ENCODE measurements at regions not wholly inside any gene's neighbourhood (a gene's known extent, or its start where the extent isn't known, plus 50 kb on each side); places are given as distances from the start of the nearest gene placed in this dataset.

DNA sequence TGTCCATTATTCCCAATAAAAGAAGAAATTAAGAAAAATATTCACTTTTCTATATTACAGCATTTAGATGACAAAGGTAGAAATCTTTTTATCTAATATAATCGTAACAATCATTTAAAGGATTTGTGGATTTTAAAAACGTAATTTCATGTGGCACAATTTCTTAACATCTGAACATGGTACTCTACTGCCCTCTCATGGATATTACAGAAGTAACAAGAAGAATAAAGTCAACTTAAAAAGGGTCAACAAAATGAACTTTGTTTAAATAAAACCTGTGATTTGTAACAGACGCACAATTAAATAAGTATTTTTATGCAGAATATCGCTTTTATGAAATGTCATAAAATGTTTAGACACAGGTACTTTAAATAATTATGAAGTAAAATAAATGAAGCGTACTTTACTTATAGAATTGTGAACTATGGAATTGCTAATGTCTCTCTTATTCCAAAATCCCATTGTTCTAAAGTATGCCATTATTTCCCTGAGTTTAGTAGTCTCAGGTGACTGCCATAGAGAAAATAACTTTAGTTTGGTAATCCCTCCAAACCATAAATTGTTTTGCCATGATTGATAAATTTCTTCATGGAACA is 366.8 kb upstream of the ZNF385D start:
- no peak for DNase-seq

- no peak for DNase-seq
These were observed 367.5 kb upstream of the ZNF385D start for GRCh38 chr3:22118542-22118941.

- no peak for DNase-seq
These were observed 370.2 kb upstream of the ZNF385D start for GRCh38 chr3:22121068-22121701.

DNA sequence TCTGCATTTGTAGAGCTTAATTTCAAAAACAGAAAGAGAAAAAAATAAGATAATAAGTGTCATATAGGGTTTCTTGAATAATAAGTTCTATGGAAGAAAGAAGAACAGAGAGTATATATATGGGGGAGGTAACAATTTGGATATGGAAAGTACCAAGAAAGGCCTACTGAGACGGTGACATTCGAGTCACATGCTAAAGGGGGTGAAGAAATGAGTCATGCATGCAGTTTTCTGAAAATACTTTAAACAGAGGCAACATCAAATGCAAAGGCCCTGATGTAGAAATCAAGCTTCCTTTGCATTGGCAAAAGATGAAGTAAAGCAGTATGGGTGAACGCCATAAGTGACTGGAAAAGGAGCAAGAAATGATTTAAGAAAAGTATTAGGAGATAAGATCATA is 371.6 kb upstream of the ZNF385D start:
- no peak for DNase-seq

- DNase-seq = no peak
These were observed 378.1 kb upstream of the ZNF385D start for GRCh38 chr3:22129101-22129500.

DNA sequence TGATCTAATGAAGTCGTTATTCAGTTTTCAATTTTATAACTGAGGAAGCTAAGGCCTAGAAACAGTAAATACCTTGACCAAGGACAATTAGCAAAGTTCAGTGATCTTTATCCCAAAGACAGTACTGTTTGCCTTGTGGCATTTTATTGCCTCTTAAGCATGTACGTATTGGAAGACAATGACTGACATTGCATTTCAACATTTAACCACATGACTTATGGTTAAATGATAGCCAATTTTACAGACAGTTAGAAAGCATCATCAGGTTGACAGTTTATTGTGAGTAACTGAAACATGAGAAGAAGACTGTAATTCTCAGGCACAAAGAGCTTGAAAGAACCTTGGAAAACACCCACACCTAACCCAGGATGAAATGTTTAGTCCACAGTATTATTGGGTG is 390.8 kb upstream of the ZNF385D start:
- DNase-seq = no peak

DNA sequence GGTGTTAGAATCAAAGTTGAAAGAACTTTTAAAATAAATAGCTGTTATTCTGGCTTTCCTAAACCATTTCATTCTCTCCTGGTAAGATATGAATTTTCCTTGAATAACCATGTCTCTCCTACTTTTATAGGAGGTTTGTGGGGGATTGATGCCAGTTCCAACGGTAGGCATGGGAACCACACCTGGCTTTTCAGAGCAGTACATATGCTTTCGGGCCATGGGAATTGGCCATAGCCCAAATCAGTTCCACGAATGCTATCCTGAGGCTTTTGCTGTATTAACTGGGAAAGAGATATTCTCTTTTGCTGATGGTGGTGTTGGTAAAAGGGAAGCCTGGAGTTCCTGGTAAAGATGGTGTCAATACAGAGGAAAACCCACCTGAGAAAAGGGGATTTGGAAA is 396.2 kb upstream of the ZNF385D start:
- DNase-seq = no peak

DNA sequence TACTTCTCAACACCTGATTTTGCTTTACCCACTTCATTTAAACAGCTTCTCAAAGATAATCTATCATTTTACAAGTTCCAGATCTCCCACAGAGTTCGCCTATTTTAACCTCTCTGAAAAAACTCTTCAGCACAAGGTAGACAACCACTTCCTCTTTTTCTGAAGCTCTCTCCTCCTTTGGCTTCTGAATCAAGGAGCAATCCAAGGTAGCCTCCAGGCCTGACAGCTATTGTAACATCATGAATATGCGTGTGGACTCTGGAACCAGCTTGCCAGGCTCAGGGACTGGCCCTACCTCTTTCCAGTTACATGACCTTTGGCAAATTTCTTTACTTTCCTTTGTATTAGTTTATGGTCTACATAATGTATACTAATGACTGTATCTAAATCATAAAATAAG is 405.9 kb upstream of the ZNF385D start:
- no peak for DNase-seq

DNA sequence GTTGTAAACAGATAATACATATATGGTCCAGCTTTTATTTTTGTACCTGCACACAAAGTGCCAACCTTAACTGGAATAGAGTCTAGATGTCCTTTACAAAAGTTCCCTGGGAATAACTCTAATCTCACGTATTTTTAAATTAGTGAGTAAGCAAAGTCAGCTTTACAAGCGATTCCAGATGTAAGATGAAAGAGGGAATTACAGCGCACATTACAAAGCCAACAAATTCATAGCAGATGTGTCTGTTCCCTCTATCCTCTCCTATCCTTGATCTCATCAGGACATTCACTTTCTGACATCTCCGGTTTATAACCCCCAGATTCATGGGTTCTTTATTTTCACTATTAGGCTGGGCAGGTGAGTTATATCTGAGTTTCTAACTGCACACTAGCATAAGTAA is 406.8 kb upstream of the ZNF385D start:
- no peak for DNase-seq

DNA sequence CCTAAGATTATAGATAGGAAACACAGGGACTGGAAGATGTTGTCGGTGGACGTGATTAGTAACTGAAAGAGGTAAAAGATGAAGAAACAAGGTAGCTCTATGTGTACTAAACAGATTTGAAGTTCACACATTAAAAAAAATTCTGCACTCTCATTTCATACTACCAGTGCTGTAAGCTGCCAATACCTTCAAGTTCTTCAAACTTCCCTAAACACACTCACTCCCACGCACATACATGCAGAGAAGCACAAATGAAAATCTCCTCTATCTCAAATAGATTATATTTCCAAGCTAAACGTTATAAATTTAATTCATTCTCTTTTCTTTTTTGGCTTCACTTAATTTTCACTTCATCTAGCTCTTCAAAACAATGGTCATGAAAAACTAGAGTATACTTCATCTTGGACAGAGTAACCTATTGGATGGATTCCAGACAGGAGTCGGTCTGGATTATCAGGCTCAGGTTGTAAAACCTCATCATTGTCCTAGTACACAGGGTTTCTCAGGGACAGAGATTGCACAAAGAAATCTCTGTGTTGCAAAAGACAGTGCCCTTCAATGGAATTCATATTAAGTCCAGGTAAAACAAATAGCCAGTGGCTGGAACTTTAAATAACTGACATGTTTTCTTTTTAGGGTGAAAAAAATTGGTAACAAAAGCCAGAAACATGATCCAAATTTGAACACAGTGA is 408.1 kb upstream of the ZNF385D start:
- no peak for DNase-seq

- no peak for DNase-seq
These were observed 410.3 kb upstream of the ZNF385D start for GRCh38 chr3:22161315-22161714.

DNA sequence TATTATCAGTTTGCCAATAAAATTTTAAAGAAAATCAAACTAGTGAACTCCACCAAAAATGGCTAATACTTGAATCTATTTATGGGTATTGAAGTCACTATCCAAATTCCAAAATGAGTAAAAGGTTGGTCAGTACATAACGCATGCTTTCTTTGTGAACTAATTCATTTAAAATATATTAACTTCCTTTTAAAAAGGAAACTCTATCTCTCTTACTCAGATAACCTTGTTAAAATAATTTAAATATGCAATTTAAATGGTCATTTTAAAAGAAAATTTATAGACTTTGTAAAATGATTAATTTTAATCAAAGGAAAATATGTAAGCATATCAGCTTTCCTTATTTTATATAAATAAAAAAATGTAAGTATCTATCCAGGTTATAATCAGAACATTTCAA is 419.4 kb upstream of the ZNF385D start:
- DNase-seq = no peak

DNA sequence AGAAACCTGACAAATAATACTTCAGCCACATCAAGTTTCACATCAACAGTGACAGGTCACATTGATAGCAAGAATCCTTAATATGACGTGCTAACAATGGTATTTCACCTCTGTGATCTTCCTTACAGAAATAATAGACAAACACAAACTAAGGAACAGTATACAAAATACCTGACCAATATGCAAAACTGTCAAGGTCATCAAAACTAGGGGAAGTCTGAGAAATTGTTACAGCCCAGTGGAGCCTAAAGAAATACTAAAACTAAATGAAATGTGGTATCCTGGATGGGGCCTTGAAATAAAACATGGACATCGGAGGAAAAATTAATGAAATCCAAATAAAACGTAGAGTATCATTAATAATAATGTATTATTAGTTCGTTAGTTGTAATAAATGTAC is 422.0 kb upstream of the ZNF385D start:
- no peak for DNase-seq

- DNase-seq = no peak
These were observed 424.9 kb upstream of the ZNF385D start for GRCh38 chr3:22175947-22176346.

DNA sequence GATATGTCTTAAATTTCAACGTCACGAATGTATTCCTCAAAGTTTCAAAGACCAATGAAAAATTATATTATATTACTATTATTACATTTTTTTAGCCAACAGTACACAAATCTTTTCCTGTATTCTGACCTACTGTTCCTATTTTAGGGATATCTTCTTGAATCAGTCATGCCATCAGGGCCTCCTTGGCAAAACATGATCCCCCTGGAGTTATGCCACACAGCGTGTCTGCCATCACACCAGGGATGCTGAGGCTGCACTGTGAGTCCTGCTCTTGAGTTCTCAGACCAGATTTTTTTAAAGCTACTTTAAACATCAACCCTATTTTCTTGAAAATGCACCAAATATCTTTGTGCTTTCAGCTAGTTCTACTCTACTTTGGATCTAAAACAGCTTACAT is 425.9 kb upstream of the ZNF385D start:
- no peak for DNase-seq

- no peak for DNase-seq
These were observed 438.6 kb upstream of the ZNF385D start for GRCh38 chr3:22189616-22190015.

GRCh38 chr3:22199095-22199494 is 448.1 kb upstream of the ZNF385D start:
- no peak for DNase-seq

- DNase-seq = no peak
These were observed 457.8 kb upstream of the ZNF385D start for GRCh38 chr3:22208844-22209243.

DNA sequence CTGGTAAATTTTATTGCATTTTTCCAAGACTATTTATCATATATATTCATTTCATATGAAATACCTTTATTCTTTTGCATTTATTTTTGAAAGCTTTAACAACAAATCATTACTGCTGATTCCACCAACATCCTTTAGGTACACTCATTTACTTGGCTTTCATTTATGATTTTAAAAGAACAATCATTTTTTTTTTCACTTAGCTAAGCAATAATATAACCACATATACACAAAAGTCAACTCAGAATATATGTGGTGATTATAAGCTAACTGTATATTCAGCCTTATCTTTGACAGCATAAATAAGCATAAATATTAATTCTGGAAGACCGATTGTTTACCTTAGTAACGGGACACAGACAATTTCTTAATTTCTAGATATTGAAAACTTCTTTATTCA is 458.6 kb upstream of the ZNF385D start:
- no peak for DNase-seq

DNA sequence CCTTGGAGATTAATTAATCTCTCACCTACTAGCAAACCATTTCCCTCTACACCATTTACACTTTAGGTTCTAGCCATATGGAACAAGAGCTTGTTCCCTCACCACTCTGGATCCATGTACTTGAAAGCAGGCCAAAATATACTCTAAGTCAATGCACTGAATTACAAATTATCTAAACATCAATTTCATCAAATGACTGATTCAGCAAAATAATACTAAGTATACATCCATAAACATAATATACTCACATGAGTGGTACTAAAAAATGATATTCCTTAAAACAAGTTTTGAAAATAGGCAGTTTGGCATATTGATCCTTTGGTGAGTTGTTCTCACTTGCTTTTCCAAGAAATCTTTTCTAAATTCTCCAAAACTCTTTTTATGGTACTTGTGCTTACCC is 459.7 kb upstream of the ZNF385D start:
- DNase-seq = no peak

- no peak for DNase-seq
These were observed 465.6 kb upstream of the ZNF385D start for GRCh38 chr3:22216601-22217000.

DNA sequence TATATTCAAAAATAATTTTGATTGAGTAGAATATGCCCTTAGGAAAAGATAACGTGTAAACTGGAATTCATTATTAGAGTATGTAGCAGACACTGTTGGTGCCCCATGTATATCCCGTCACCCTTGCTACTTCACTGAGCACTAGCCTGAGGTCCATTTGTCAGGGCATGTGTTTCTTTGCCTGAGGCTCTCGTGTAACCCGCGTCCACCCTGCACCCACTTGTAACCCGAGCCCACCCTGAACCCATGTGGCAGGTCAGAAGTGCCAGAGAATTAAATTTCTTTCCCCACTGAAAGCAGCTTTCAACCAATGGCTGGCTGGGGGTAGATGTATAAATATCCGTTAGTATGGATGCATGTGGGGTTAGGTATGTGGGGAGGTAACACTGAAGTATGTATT is 474.2 kb upstream of the ZNF385D start:
- no peak for DNase-seq

DNA sequence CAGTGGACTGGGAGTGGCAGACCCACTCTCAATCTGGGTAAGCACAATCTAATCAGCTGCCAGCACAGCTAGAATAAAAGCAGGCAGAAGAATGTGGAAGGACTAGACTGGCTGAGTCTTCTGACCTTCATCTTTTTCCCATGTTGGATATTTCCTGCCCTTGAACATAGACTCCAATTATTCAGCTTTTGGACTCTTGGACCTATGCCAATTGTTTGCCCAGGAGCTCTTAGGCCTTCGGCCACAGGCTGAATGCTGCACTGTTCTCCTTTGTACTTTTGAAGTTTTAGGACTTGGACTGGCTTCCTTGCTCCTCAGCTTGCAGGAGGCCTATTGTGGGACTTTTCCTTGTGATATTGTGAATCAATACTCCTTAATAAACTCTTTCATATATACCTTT is 477.7 kb upstream of the ZNF385D start:
- DNase-seq = no peak

GRCh38 chr3:22231061-22231460 is 480.1 kb upstream of the ZNF385D start:
- DNase-seq = no peak

All from CD4-positive, alpha-beta T cell treated with Interleukin-21 for 1 hour (primary cell).